GM18511 (cell line): ENCODE measurements at regions not wholly inside any gene's neighbourhood (a gene's known extent, or its start where the extent isn't known, plus 50 kb on each side); places are given as distances from the start of the nearest gene placed in this dataset.

Experiments
- ATAC-seq: cut with Tn5 transposase; IDR thresholded peaks from one replicate; pipeline ENCODE4 v1.9.1; 2021; ENCODE audit warnings: mild to moderate bottlenecking, moderate library complexity; ENCODE audit not compliant: unreplicated experiment

DNA sequence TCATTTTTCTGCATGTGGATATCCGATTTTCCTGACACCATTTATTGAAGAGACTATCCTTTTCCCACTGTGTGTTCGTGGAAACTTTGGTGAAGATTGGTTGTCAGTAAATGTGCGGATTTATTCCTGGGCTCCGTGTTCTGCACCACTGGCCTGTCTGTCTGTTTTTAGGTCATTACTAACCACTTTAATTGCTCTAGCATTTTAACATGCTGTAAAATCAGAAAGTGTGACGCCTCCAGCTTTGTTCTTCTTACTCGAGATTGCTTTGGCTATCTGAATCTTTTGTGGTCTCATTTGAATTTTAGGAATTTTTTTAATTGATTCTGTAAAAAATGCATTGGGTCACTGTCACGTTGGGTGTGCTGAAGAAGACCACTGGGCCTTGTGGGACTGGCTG is 1458.7 kb downstream of the AACS start:
- ATAC-seq = no peak

DNA sequence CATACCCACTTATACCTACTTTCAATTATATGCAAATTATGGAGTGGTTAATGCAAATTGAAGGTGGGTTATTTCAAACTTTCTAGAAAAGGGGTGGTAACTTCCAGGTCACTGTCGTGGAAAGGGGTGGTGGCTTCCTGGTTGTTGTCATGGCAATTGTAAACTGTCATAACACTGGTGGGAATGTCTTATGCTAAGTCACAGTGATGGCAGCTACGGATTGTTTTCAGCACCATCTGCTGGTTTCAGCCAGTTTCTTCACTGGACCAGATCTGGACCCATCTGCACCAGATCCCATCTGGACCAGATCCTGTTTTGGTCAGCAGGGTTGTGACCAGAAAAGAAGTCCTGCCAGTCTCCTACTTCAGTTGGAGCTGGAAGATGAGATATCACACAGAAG is 1469.3 kb downstream of the AACS start:
- ATAC-seq = no peak

DNA sequence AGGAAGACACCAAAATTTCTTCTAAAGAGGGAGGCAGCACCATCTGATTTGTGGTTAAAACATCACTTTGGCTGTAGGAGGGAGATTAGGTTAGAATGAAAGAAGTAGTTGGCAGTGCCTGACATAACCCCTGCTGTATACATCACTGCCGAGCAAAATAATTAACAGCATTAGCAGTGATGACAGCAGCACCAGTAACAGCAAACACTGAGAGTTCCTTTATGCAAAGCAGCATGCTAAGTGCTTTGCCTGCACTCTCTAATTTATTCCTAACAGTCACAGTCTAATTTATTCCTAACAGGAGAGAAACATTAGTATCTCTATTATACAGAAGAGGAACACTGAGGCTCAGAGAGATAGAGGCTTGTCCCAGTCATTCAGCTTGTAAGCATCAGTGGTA is 1469.7 kb downstream of the AACS start:
- no peak for ATAC-seq

DNA sequence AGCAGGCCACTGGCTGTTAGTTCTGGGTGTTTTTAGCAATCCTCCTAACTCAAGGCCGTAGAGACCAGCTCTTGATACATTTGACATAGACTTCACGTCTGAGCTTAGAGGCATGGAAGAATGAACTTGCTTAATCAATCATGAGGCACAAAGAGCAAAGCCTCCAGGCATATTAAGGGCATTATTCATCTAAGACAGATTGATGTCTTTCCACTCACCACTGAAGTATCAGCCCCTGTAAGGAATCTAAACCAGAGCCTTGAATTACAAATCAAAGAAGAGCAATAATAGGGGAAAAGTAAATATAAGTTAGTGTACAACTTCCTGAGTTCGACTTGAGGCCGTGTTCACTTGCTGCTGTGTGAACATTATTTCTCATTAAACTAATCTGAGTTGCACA is 1470.7 kb downstream of the AACS start:
- ATAC-seq = no peak

DNA sequence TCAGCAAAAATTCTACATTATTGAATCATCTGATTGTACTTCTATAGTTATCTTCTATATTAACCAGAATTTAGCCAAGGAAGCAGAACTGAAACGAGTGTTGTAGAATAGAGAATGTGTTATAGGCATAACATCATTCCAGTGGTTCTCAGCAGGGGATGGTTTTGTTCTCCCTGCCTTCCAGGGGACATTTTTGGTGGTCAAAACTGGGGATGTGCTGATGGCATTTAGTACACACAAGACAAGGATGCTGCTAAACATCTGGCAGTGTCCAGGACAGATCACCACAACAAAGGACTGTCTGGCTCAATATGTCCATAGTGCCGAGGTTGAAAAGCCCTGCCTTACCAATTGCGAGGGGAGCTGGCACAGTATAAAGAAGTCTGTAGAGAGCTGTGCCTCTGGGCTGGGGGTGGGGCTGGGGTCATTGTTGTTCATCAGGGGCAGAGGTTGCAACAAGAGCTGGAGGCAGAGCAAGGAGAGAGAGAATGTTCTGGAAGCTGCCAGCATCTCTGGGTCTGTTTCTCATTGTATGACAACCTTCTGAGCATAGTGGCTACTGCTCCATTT is 1472.8 kb downstream of the AACS start:
- no peak for ATAC-seq

DNA sequence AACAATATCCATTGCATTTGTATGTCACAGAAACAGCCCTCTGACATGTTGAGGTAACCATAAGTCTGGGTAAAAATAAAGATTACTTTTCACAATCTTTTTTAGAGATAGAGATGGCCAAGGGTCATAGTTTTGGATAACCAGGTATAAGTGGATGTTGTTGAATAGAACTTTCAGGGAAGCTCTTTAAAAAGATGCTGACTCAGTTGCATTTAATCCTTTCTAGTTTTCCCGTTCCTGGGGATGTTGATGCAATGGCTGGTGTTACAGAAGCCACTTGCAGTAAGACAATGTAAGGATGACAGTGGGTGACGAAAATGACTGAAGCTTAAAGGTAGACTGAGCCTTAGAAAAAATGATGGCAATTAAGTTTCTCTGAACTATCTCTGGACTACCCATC is 1473.7 kb downstream of the AACS start:
- ATAC-seq = no peak

DNA sequence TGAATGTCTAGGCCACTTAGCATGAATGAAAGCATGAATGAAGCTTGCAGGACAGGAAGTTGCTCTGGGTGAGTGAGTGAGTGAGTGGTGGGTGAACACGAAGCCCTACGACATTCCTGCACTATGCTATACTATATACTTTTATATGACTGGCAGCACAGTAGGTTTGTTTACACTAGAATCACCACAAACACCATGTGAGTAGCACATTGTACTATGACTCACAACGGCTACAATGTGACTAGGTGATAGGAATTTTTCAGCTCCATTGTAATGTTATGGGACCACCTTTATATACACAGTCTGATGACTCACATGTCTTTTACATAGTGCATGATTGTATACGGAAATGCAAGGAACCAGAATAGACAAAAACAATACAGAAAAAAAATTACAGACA is 1480.2 kb downstream of the AACS start:
- ATAC-seq = no peak

DNA sequence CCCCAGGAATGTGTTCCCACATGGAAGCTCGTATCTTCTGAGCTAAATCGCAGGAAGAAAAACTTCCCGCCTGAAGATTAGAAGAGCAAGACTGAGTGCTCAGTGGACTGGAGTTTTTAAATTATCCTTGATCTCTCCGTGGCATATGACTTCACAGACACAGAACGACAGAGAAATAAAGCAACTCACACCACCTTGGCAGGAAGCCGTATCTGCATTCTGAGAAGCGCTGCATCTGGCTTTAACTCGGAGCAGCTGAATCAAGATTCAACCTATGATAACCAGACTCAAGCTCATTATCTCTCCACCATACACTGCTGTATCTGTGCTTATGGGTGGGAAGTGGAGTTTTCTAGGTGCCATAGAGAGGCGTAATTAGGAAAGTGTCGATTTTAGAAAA is 1482.7 kb downstream of the AACS start:
- no peak for ATAC-seq

DNA sequence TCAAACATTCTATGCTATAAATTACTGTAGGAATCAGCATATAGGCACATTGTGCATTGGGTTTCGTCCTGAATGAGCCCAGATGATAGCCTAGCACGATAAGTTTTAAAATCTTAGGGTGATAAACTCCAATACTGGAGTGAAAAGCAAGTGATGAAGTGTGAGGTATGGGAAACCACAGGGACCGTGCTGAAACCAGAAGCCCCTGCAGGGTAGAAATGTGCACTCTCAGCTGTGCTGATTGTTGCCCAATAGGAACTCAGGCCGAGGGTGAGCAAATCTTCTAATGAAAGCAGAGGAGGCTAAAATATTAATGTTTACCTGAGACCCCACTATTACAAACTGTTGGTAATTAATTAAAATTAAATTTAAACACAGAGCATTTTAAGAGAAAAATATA is 1486.6 kb downstream of the AACS start:
- no peak for ATAC-seq

DNA sequence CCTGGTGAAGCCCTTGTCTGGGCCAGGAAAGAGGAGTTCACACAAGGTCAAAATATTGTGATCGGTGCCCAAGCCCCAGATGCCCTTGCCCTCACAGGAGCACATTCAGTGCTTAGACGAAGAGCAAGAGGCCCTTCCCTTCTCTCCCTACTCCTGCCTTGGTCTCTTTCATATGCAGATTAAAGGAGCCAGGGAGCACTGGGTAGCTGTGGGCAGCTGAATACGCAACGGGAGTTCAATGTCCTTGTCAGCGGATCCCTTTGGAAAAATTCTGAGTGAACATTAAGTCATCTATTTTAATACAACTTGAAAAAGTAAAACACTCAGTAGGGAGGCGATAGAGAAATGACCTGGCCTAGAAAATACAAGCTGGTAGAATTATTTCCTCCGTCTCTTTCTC is 1489.4 kb downstream of the AACS start:
- no peak for ATAC-seq

DNA sequence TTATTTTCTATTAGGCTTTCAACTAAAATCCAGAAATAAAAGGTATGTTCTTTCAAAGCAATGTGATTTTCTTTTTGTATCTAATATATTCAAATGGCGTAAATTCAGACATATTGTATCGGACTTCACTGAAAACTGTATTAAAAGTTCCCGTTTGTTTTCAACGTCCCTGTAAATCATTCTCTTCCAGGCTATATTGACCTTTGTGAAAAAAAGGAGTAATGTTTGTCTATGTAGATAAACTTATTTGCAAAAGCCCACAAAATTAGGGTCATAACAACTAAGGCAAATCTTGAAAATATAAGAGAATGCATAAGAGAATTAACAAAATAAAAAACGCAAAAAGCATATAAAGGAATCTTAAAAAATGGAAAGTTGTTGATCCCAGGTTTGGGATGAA is 1492.4 kb downstream of the AACS start:
- ATAC-seq = no peak

DNA sequence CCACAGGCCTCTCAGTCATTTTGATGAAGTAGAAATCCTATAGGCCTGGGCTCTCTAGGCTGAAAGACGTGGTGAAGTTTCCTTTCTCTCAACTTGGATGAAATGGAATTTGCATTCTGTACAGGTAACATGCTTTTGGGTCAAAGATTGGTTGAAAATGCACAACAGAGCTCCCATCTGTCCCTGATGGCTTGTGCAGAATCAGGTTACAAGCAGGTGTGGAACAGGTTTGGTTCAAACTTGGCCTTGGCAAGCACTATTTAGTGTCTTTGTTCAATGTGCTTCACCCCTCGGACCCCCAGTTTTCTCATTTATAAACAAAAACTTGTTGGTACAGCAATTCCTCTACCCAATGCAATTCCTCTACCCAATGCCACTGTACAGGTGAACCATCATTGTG is 1493.0 kb downstream of the AACS start:
- ATAC-seq = no peak

DNA sequence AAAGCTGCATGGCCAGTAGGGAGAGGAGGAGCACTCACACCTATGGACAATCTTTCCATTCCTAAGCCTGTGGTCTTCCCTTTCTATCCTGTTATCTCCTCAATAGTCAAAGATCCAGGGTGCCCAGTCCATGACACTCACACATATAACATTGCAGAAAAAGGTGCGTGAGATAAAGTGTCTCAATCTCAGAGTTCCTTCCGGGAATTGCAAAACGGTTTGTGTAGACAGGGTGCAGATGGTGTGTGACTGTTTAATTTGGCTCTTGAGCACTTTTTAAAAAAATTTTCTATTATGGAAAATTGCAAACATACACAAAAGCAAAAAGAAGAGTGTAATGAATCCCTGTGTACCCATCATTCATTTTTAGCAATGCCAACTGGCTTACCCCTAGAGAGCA is 1493.6 kb downstream of the AACS start:
- ATAC-seq = no peak

DNA sequence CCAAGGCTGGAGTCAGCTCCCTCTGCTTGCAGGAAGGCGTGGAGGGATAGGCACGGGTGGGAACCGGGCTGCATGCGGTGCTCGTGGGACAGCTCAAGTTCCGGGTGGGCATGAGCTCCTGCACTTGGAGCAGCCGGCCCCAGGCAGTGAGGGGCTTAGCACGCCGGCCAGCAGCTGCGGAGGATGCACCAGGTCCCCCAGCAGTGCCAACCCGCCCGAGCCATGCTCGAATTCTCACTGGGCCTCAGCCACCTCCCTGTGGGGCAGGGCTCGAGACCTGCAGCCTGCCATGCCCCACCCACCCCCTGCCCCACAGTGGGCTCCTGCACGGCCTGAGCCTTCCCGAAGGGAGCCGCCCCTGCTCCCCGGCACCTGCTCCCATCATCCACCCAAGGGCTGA is 1501.8 kb downstream of the AACS start:
- no peak for ATAC-seq

DNA sequence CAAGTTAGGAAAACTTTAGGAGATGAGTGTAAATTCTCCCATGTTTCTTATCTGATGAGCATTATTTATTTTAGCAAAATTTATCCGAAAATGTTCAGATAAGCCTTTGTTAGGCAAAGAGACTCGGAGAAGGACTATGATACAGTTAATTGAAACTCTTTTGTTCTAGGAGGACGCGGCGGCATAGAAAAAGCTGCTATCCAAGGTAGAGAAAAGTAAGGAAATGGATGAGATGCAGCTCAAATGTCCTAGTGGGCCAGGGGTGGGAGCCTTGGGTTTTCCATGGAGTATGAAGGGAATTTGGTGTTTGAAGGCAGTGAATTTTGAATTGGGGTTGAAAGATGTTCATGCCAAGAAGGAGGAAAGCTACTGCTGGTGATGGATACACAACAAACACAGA is 1504.5 kb downstream of the AACS start:
- no peak for ATAC-seq

DNA sequence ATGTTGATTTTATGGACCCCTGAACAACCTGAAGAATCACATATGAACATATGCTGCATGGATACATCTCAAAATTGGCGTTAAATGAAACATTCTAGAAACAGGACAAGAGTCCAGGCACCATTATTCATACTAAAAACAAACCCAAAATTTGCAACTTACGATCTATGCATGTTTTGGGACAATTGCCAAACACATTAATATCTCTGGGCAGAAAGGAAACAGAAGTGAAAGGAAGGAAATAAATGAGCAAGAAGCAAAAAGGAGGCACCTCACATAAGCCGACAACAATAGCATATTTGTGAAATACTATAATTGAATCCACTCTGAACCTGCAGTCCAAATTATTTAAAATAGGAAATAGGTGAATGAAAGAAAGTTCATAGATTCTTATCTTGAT is 1505.3 kb downstream of the AACS start:
- no peak for ATAC-seq

DNA sequence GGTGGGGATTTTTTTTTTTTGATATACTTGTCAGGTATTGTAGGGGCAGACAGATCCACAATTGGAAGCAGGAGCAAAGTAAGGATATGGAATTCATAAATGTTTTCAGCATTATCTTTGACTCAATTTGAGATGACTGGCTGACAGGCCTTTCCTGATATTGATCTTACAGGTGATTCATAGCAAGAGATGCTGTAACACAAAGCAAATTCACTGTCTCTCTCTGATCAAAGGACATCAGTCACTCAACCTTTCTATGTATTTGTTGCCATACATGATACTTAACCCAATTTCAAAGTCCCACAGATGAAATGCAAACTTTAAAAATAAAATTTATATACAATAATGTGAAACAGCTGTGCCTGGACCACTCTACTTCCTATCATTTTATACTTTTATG is 1506.9 kb downstream of the AACS start:
- ATAC-seq = no peak

DNA sequence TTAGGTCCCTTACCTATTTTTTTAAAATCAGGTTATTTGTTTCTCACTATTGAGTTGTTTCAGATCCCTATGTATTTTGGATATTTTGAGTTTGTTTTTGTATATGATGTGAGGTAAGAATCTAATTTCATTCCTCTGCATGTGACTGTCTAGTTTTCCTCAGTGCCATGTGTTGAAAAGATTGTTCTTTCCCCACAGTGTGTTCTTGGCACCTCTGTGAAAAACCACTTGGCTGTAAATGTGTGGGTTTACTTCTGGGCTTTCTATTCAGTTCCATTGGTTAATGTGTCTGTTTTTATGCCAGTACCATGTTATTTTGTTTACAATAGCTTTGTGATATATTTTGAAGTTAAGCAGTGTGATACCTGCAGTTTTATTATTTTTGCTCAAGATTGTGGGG is 1516.4 kb downstream of the AACS start:
- no peak for ATAC-seq

DNA sequence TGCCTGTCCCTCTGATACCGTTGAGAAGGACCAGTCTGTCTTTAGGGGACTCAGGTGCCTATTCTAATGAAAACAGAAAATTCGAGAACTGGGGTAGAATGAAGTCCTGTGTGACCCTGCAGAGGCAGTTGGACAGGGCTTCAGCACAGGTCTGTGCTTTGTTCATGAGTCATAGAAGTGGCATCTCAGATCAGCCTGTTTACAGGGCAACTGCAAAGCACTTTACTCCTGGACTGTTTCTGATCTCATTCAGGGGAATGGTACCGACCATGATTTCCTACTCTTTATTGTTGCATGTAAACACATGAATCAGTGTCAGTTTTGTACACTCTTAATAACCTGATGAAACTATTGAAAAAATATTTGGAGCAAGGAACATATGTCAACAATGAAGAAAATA is 1517.0 kb downstream of the AACS start:
- ATAC-seq = no peak

DNA sequence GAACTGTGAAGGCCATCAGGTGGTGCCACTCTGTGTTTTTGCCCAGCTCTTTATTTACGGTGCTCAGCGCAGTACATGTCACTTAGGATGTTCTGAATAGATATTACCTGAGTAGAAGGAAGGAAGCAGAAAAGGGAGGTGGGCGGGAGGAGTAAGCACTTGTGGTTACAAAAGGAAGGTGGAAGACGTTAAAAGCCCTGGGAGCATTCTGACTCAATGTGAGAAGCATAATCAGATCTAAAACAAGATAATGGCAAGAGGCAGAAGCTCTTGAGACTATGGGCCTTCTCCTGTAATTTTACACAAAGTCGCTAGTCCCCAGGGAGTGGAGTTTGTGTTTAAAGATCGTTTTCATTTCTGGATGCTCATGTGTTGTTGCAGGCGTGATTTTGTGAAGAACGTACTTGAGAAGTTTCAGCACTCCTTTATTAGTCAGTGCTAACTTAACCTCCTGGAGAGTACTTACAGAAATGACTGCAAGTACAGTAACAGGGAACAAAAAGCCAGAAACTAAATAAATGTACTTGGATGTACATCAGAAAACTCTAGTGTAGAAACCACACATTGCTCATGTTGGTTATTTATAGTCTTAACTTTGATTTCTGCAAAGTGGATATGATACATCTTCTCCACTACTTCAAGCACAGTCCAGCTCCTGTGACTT is 1523.5 kb downstream of the AACS start:
- ATAC-seq = no peak

DNA sequence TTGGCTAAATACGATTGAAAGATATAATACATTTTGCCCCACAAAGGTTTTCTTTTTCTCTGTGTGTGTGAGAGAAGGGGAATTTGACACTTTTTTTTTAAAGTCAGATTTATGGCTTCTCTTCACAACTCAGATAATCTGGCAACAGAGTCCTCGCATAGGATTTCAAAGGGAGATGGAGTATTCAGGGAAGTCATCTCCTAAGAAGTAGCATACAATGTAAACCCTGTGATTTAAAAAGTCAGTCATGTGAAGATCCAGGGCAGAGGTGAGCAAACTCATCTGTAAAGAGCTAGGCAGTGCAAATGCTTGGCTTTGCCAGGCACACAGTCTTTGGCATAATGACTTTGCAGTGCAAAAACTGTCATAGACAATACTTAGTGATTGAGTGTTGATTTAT is 1526.3 kb downstream of the AACS start:
- ATAC-seq = no peak

DNA sequence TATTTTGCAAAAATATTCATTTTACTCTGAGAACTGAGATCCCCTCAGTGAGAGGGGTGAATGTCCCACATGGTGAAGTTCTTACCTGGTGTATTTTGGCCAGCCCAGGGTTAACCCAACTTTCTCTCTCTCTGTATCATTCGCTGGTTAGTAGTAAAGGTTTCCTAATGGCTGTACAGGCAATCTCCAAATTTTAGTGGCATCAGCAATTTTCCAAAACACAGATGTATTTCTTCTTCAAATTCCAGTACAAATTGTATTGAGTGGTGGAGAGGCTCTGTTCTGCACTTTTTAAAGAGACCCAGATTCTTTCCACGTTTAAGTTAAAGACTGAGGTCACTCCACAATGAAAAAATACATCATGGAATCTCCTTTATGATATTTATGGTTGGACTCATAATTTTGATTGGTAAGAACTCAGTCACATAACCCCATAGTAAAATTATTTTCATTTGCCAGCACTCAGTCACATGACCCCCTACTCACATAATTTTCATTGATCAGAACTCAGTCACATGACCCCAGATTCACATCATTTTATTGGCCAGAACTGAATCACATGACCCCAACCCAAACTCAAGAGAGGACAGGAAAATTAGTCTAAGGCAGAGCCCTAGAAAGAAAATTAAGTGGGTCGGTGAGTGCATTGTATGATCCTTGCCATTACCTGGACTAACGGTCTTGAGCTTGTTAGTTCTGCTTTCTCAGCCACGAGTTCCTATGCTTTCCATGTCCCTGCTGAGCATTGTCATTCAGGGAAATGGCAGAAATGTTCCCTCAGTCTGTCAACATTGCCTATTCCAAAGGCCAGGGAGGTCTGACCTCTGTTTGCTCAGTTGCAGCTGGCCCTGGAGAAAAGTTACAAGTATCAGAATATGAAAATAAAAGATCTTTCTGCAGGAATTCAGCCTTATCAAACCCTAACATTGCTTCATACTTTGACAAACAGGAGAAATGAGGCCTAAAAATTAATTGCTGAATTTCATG is 1536.2 kb downstream of the AACS start:
- no peak for ATAC-seq
